Colon (tissue), 2 donors: ENCODE measurements at regions not wholly inside any gene's neighbourhood (a gene's known extent, or its start where the extent isn't known, plus 50 kb on each side); places are given as distances from the start of the nearest gene placed in this dataset.
"Not testable (repeated sequence)": the region's sequence is repeated elsewhere in the genome, so short reads cannot be mapped to it uniquely, and the experiment has no call there.

Experiments
- FAIRE-seq: peaks from 2 replicates; lab custom pipeline; 2012; peaks lifted over from hg19 to GRCh38; lab: Jason Lieb, UNC
- donor health status: control.
- donor health status: control.

DNA sequence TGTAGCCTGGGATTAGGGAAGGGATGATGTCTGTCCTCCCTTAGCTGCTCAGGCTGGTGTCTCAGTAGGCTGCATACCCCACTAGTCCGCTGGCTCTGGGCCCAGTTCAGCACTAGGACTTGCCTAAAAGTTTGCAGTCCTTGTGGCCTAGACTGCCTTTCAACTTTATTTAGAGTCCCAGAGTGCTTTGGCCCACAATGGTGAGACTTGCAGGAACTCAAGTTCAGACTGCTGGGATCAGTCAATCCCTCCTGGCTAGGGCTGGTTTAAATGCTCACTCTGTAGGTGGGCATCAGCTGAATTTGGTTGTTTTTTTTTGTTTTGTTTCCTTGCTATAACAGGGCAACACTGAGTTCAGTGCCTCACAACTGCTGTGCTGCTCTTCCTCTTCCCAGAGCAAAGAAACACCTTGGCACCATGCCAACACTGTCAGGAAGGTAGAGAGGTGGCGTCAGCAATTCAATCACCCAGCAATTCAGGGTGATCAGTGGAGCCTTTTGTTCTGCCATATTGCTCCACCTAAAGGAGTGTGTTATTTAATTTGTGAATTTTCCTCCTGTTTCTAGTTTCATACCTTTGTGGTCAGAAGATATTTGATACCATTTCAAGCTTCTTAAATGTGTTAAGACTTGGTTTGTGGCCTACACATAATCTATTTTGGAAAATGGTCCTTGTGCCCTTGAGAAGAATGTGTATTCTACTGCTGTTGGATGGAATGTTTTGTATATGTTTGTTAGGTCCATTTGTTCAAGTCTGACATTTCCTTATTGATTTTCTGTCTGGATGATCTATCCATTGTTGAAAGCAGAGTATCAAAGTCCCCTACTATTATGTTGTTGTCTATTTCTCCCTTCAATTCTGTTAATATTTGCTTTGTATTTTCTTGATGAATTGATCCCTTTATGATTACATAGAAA is 284.0 kb upstream of the PMFBP1 start:
- no peak for FAIRE-seq

DNA sequence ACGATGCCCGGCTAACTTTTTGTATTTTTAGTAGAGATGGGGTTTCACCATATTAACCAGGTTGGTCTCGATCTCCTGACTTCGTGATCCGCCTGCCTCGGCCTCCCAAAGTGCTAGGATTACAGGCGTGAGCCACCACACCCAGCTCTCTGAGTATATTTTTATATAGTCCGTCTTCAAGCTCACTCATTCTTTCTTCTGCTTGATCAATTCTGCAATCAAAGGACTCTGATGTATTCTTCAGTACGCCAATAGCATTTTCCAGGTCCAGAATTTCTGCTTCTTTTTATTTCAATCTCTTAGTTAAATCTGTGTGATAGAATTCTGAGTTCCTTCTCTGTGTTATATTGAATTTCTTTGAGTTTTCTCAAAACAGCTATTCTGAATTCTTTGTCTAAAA is 281.9 kb upstream of the PMFBP1 start:
- FAIRE-seq = not testable (repeated sequence)

DNA sequence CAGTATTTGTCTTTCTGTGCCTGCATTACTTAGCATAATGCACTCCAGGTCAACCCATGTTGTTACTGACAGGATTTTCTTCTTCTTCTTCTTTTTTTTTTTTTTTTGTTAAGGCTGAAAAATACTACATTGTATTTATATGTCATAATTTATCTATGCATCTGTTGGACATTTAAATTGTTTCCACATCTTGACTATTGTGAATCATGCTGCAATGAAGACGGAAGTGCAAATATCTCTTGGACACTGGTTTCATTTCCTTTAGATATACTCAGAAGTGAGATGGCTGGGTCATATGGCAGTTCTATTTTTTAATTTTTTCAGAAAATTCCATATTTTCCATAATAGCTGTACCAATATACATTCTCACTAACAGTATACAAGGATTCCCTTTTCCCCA is 272.7 kb upstream of the PMFBP1 start:
- no peak for FAIRE-seq

DNA sequence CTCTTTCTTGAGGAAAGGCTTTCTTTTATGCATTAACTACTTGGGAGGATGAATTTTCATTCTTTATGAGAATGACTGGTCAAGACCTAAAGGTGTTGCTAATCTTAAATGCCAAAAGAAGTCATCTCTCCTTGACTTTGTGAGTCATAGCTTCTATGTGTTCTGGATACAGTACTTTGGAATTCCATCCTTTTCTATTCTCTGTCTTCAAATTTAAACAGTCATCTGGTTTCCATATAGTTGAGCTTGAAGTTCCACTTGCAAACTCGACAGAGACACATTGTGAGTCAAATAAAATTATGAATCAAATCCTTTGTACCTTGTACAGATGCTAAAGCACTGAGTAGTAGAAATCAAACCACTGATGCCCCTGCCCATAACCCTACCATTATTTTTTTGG is 271.9 kb upstream of the PMFBP1 start:
- FAIRE-seq = no peak

DNA sequence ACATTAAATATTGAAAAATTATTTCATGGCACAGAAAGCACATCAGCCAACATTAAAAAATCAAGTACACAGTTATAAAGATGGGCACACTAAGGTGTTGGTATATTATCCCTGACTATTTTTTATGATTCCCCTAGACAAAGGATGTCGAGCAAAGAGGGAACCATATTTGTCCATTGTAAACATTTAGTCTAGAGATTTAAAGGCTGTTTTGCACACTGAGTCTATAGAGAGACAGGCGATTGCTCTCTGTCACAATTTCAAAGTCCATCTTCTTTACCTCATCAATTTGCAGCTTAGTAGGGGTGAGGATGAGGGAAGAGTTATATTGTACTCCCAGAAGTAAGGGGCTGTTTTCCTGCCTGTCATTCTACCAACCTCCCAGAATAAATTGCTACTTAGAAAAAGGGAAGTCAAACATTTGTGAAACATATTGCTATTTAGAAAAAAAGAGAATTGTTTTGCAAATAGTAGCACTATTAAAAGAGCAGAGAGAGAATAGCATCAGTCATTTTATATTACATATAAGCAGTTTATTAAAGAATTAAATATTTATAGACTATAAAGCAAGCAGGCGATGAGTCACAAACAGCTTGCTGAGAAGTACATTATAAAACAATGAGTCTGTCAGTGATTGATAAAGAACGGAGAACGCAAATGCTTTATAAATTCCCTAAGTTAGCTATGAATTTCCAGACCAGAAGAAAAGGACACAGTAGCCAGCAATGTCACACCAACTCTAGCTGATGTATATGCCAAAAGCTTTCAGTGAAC is 270.6 kb upstream of the PMFBP1 start:
- no peak for FAIRE-seq

DNA sequence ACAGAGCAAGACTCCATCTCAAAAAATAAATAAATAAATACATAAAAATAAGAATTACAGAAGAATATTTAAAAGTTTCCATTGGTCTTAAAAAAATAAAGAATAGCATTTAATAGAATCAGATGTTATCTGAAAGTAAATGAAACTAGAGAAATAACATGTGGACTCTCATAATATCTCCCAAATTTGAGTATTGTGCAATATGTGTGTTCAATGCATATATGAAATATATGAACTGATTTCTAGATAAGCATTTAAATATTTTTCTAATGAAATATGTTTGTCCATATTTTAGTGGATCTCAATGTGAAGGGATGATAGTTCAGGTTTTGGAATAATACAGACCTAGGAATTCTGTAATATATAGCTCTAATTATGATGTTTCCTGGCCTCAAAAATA is 265.9 kb upstream of the PMFBP1 start:
- no peak for FAIRE-seq

DNA sequence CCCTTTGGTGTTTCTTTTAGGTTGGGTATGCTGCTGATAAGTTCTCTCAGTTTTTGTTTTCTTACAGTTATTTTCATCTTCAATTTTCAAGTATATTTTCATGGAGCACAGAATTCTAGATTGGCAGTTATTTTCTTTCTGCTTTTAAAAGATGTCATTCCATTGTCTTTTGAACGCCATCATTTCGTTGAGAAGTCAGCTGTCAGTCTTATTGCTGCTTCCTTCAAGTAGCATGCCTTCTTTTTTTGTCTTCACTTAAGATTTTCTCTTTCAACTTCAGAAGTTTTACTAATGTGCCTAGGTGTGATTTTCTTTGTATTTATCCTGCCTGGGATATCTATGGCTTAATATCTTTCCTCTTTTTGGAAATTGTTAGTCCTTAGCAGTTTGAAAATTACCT is 262.2 kb upstream of the PMFBP1 start:
- FAIRE-seq = no peak

DNA sequence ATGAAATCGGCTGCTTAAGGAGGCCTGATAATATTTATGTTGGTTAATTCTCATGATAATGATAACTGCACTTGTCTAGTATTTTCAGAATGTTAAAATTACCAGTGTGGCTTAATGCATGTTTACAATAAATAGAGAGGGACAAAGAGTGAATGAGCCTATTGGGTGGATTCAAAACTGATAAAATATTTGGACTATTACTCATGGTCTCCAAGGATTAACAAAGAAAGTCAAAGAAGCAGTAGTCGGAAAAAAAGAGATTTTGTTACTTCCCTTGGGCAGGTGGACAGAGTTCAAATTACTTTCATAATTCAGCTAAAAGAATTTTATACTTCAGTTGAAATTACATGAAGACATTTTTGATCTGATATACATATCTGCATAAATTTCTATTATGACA is 258.2 kb upstream of the PMFBP1 start:
- no peak for FAIRE-seq

DNA sequence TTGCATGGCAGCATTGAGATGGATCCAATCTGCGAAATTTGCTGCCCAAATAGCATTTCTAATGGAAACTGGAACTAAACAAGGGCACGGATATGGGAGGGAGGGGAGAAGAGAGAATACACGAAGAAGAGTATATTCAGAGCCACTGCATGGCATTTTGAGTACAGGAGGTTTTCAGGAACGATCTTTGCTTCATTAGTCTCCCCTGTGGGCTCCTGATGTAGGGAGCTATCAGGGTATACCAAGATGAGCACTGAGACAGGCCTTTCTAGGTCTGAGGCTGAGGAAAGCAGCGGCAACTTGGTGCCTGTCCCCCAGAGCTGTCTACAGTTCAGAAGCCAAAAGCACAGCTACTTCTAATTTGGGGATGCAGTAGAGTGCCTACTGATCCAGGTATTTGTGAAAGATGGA is 257.7 kb upstream of the PMFBP1 start:
- FAIRE-seq = no peak

DNA sequence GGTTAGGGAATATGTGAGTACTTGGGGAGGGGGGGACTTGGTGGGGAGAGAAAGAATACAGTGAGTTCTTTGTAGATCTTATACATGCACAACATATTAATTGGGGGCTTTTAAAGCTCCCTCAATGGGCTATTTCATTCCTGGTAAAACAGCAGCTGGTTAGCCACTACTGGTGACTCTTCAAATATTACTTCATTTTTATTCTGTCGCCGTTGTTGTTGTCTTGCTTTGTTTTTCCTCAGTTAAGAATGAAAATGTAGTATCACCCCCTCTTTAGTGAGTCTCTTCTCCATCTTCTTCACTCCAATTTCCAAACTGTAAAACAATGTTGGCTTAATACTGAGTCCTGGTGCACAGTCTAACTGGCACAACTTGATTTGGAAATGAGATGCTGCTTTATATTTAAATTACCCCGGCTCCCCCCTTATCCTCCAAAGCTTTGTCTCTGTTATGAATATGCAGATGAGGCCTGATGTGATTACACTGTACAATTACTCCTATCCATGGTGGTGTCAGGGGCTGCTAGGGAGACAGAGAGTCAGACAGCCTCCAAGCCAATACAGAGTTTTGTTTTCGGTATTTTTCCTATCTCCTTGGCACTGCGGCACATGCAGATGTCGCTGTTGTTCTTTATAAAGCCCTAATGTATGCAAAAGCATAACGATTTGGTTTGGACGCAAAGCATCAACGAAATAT is 256.9 kb upstream of the PMFBP1 start:
- FAIRE-seq = no peak

DNA sequence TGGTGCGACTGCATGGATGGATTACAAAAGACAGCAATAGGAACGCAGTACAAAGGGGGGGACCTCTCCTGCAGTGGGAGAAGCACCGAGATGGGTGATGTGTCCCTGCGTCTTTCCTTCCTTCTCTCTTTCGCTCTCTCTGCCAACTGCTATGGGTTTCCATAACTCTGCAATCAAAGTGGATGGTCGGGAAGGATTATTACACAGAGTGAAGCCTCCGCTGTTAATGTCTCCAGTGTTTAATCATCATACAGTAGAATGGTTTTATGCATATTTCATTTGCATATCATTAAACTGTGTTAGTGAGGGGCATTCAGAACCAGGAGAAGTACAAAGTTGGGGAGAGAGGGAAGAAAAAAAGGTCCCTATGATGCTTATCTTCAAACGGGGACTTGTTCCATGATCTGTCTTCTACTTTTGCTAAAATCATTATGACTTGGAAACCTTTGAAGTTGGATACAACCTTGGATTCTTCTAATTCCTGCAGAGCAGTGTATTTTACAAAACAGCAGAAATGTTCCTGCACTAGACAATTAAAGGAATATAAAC is 255.9 kb upstream of the PMFBP1 start:
- no peak for FAIRE-seq

DNA sequence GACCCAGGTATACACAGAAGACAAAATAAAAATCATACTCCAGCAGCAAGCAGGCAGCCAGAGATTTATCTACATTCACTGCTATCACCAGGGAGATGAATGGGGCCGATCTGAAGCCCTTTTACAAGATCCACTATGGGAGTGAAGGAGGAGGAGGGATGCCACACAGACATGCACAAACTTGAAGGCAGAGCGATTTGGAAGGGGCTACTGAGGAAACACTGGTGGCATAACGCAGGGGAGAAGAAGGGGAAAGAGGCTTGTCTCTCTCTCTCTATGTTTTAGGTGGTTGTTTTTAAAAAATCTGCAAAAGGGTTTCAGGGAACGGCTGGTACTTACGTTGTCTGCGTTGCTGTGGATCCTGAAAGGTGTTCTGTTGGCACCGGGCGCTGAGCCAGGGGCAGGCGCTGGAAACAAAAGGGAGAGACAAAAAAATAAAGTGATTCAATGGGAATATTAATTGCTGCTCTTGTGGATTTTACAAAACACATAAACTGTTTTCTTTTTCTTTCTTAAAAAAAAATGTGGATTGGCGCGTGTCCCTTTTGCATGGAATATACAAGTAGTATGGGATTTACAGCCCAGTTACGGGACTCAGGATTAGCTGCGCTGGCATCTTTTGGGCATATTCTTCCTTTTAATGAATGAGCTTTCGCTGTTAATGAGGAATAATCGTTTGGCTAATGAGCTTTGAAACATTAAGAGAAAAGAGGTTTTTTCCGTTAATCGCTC is 255.3 kb upstream of the PMFBP1 start:
- FAIRE-seq = no peak

DNA sequence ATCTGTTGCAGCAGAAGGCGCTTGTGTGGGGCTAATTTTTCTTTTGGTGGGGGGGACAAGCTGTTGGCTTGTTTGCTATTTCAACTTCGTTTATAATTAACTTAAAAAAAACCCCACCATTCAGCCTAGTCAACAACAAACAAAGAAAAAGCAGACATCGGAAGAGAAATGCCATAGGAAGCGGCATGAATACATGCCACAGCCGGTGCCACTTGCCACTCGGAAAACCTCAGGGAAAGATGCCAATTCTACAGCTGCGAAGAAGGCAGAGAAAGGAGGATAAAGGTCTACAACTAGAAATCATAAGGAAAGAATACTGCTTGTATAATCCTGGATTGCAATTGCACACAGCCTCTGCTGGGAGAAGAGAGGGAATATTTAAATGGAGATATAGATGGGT is 254.4 kb upstream of the PMFBP1 start:
- FAIRE-seq = no peak

DNA sequence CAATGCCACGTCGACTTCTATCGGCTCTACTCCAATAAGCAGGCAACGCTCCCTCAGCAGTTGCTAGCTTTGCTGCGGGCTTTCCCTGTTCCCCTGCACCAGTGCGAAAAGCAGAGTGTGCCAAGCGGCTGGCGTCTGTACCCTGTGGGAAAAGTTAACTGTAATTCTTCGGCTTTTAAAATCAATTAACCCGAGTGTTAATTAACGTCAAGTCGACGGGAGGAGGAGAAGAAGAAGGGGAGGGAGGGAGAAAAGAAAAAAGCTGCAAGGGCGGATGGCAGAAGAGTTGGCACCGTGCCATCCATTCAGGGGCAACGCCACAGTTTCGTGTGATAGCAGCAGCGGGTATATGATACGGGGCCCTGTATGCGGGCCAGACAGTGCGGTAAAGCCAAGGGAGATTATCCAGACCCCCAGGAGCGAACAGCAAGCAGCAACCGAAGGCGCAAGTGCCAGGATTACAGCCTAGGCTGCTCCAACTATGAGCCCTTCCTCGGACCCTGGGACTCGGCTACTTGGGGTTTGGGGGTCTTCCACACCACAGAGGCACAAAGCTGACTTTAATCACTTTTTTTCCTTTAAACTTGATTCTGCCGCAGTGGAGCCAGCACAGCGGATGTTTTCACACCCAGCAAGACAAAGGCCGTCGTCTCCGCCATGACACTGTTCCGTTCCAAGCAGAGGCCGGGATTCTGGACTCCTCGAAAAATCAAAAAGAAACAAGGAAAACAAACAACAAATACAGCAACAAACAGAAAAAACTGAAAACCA is 253.8 kb upstream of the PMFBP1 start:
- no peak for FAIRE-seq

DNA sequence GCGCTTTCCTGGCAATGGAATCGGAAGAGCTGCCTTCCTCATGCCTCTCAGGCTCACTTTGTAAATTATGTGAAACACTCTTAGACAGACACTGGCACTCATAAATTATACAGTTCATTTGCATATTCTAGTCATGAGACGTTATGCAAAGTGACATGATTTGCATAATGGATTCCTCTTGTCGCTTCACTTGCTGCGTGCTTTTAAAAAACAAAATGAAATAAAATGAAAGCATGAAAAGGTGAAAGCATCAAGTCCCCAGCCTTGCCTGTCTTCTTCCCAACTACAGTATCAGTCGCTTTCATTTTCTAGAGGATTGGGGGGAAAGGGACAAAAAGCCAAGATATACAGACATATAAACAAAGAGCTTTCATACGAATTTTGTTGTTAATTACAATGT is 252.8 kb upstream of the PMFBP1 start:
- FAIRE-seq = no peak

DNA sequence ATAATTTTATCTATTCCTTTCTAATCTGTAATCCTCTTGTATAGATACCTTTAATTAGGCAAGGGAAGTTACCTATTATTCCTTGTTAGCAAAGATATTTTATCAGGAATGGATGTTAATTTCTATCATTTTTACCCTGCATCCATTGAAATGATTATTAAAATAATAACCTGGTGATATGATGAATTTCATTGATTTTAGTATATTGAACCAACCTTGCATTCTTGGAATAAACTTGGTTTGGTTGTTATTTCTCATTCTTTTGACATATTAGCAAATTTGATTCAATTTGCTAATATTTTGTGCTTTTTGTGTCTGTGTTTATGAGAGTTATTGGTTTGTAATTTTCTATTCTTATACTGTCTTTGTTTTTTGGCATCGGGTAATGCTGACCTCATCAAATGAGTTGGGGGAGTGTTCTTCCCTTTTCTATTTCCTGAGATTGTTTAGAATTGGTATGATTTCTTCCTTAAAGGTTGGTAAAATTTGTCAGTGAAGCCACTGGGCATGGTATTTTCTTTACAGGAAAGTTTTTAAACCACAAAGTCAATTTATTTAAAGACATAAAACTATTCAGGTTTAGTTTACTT is 250.4 kb upstream of the PMFBP1 start:
- no peak for FAIRE-seq

DNA sequence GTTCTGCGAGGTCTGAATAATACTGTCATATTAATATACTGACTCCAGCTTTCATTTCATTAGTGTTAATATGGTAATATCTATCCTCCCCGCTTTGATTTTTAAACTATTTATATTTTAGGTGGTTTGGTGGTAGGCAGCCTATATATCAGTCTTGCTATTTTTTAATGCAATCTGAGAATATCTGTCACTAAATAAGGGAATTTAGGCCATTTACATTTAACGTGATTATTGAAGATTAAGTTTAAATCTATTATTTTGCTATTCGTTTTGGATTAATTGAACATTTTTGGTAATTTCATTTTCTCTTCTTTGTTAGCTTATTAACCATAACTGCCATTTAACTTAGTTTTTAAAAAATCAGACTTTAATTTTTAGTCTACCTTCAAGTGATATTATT is 247.7 kb upstream of the PMFBP1 start:
- peak; percentile 38 for FAIRE-seq

DNA sequence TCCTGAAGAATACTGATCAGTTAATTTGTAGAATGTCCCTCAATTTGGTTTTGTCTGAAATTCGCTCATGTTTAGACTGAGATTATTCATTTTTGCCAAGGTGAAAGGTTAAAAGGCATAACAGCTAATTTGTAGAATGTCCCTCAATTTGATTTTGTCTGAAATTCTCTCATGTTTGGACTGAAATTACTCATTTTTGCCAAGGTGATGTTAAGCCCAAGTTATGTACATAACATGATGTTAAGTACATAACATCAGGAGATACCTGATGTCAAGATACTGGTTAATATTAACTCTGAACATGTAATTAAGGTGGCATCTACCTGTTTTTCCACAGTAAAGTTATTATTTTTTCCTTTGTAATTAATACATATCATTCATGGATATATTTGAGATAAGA is 243.4 kb upstream of the PMFBP1 start:
- no peak for FAIRE-seq

DNA sequence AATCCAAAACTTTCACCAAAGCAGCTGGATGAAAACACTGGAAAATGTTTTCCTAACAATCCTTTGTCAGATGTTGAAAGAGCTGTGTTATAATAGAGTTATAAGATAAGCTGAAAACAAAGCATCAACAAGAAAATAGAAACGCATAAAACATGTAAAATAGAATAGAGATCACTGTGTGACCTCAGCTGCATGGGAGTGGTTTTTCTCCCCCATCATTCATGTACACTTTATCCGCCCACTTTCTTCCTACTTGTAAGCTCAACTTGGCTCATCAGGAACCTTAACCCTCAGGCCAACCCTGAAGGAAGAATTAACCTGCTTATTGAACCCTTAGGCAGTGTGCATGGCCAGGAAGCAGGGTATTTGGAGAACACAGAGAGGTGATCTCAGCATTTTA is 238.5 kb upstream of the PMFBP1 start:
- no peak for FAIRE-seq

DNA sequence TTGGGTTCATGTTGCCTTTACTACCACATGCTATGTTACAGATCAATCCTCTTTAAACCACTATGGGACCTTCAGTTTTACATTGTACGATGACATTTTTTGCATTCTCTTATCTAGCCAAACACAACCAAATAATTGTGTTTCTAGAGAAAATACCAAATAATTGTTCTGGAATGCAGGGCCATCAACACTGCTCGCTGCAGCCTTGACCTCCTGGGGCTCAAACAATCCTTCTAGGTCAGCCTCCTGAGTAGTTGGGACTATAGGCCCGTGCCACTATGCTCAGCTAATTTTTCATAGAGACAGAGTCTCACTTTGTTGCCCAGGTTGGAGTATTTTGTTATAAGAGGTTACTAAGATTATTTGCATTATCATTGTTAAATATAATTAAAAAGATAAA is 237.5 kb upstream of the PMFBP1 start:
- no peak for FAIRE-seq

DNA sequence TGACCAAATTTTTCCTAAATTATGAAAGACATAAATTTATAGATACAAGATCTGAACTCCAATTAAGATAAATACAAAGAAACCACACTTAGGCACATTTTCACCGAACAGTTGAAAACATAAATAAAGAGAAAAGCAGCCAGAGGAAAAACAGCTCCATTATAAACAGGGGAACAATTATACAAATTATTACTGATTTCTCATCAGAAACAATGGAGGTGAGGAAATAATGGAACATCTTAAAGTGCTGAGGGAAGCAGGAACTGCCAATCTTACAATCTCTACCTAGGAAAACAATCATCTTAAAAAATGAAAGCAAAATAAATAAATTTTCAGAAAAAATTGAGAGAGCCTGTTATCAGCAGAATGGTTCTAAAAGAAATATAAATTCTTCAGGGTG is 234.4 kb upstream of the PMFBP1 start:
- FAIRE-seq = no peak
